Common myeloid progenitor, CD34-positive (primary cell): ENCODE measurements at regions not wholly inside any gene's neighbourhood (a gene's known extent, or its start where the extent isn't known, plus 50 kb on each side); places are given as distances from the start of the nearest gene placed in this dataset.

Experiments used
- CTCF ChIA-PET: fragments of 350-600 bp; sonication (Branson Sonifier 250); formaldehyde crosslinking; loops from one replicate; lab custom pipeline; 2021; ENCODE audit warnings: antibody characterized with exemption; lab: Charles Lee
- POLR2A ChIA-PET: fragments of 350-600 bp; sonication (Branson Sonifier 250); formaldehyde crosslinking; loops from one replicate; lab custom pipeline; 2021; ENCODE audit warnings: antibody characterized with exemption; lab: Charles Lee
- DNase-seq, 3 donors: peaks; one replicate each; pipeline versions ENCODE4 v3.0.0 to v3.0.0-alpha.2; 2013
- H3K27ac ChIP-seq, 2 experiments: 1 replicate in 1 of 2; 2 replicates in 1 of 2; pipeline ENCODE4 v1.7.0; 2013; ENCODE audit warnings: inconsistent platforms in 2 of 2, low read length in 2 of 2, mild to moderate bottlenecking in 2 of 2, low read depth in 1 of 2, moderate library complexity in 1 of 2; ENCODE audit not compliant: severe bottlenecking in 2 of 2, insufficient read depth in 1 of 2, poor library complexity in 1 of 2
- H3K27me3 ChIP-seq, 5 experiments: replicated peaks in 2 of 5; 1 replicate in 3 of 5; 2 replicates in 2 of 5; pipeline versions ENCODE4 v1.6.1 to v1.7.0; 2013; ENCODE audit warnings: low read length in 4 of 5, mild to moderate bottlenecking in 2 of 5, moderate library complexity in 2 of 5, inconsistent platforms in 1 of 5; ENCODE audit not compliant: insufficient read depth in 5 of 5, control insufficient read depth in 4 of 5
- H3K36me3 ChIP-seq, 4 experiments: 1 replicate in 2 of 4; 2 replicates in 2 of 4; pipeline versions ENCODE4 v1.6.1 to v1.7.0; 2013; ENCODE audit warnings: low read length in 3 of 4, control low read depth in 1 of 4, mild to moderate bottlenecking in 1 of 4; ENCODE audit not compliant: control insufficient read depth in 4 of 4, insufficient read depth in 4 of 4
- H3K4me1 ChIP-seq, 4 experiments: 1 replicate in 3 of 4; 2 replicates in 1 of 4; pipeline versions ENCODE4 v1.6.1 to v1.7.1; 2013; ENCODE audit warnings: low read length in 3 of 4, mild to moderate bottlenecking in 3 of 4, control low read depth in 1 of 4, inconsistent platforms in 1 of 4, moderate library complexity in 1 of 4; ENCODE audit not compliant: control insufficient read depth in 4 of 4, insufficient read depth in 4 of 4; ENCODE audit errors: control extremely low read depth in 1 of 4
- H3K4me3 ChIP-seq, 7 experiments: 1 replicate in 4 of 7; 2 replicates in 3 of 7; pipeline versions ENCODE4 v1.5.1 to v1.7.0; 2013; ENCODE audit warnings: mild to moderate bottlenecking in 7 of 7, low read length in 6 of 7, moderate library complexity in 6 of 7, inconsistent platforms in 2 of 7, low read depth in 2 of 7, control low read depth in 1 of 7; ENCODE audit not compliant: insufficient read depth in 4 of 7, control insufficient read depth in 1 of 7; ENCODE audit errors: extremely low read depth in 1 of 7
- H3K9me3 ChIP-seq, 5 experiments: 1 replicate in 4 of 5; 2 replicates in 1 of 5; pipeline versions ENCODE4 v1.6.1 to v1.7.1; 2013; ENCODE audit warnings: low read length in 4 of 5, mild to moderate bottlenecking in 2 of 5, inconsistent platforms in 1 of 5, low read depth in 1 of 5, moderate library complexity in 1 of 5; ENCODE audit not compliant: control insufficient read depth in 4 of 5, insufficient read depth in 2 of 5; ENCODE audit errors: control extremely low read depth in 1 of 5
- WGBS: methylation state at CpG from one replicate; pipeline ENCODE4 v1.1.5; 2013; ENCODE audit not compliant: insufficient coverage; 5-methylcytosine and 5-hydroxymethylcytosine counted together

DNA sequence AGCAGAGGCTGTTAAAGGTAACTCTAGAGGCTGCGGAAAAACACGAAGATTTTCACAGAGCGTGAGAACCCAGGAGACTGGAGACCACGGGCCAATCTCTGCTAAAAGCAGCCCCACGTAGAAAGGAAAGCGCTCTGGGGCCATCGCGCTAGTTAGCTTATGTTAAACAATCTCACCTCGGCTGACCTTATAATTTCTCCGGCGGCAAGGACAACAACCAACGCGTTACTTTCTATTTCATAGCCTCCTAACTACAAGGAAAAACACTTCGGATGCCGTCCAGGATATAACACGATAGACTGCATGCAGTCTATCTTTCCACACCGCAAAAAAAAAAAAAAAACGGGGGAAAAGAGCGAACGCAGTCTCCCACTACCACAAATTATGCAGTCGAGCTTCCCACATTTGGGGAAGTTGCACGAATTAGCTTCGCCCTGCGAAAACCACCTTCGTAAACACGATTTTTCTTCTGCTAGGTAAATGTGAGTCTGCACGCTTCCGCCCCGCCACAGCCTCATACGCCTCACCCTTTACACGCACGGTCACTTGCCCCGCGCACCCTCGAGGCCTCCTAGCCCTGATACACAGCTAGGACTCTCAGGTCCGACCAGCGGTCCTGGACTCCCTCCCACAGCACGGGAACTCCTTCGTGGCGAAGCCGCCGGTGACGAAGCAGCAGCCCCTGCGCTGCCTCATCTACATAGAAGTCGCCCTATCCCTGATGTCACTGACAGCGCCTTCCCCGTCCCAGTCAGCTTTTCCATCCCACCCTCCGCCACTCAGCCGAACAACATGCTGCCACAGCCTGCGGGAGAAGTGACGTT is 87.8 kb downstream of the PRKAB2 start:
- WGBS = 0% methylated on average over 45 of the region's 51 CpGs
- Histone ChIP-seq H3K27ac (peak overlapping the region; percentile 86 to 96), H3K36me3 (no peaks in the 10 kb centered on the region), H3K4me1 (peaks cover 0 to 36% (median 28%) of the 10 kb centered on the region in 4 experiments), H3K27me3 (peaks cover 0 to 67% (median 0%) of the 10 kb centered on the region in 5 experiments), H3K9me3 (peaks cover 0 to 3% (median 1%) of the 10 kb centered on the region in 5 experiments), H3K4me3 (peak overlapping the region; percentile 24 to 91 (median 68))
- peak; percentile 92 to 95 (median 93) for DNase-seq
- POLR2A ChIA-PET = interaction anchor here (0.6 to 1.6 kb wide), 8 partner anchors 37 to 1250 kb away, joined by 3 to 10 read pairs (median 4); partner anchors contain the start of gene FMO5
- CTCF ChIA-PET = interaction anchor here (0.6 to 0.7 kb wide), 2 partner anchors 9 to 1176 kb away, joined by 3 to 5 read pairs; no protein-coding TSS in a partner anchor

GRCh38 chr1:147083919-147084272 is 88.4 kb downstream of the PRKAB2 start:
- Histone ChIP-seq H3K36me3 (no peaks in the 10 kb centered on the region), H3K4me1 (peaks cover 0 to 42% (median 33%) of the 10 kb centered on the region in 4 experiments), H3K9me3 (peaks cover 0 to 7% (median 1%) of the 10 kb centered on the region in 5 experiments), H3K4me3 (peak overlapping the region in 6 of 7 experiments; percentile 25 to 91 (median 66)), H3K27me3 (peaks cover 0 to 73% (median 0%) of the 10 kb centered on the region in 5 experiments), H3K27ac (peak overlapping the region in 1 of 2 experiments; percentile 96)
- WGBS = 5% methylated on average over 8 of the region's 18 CpGs
- CTCF ChIA-PET = no interaction called here
- DNase-seq = no peak
- POLR2A ChIA-PET = interaction anchor here (0.6 to 1.6 kb wide), 5 partner anchors 40 to 141 kb away, joined by 3 to 10 read pairs (median 4); partner anchors contain the start of gene FMO5

GRCh38 chr1:147080671-147081394 is 91.4 kb downstream of the PRKAB2 start:
- H3K4me1 ChIP-seq = peaks cover 0 to 49% (median 38%) of the 10 kb centered on the region in 4 experiments
- H3K4me3 ChIP-seq = peak overlapping the region in 5 of 7 experiments; percentile 16 to 83 (median 32)
- 4% methylated on average over 19 of the region's 28 CpGs for WGBS
- H3K9me3 ChIP-seq = peaks cover 0 to 20% (median 5%) of the 10 kb centered on the region in 5 experiments
- H3K36me3 ChIP-seq = peaks cover 0 to 12% (median 0%) of the 10 kb centered on the region in 4 experiments
- ChIA-PET CTCF (interaction anchor here (0.8 to 1.0 kb wide), 2 partner anchors 20 to 39 kb away, joined by 3 read pairs; no protein-coding TSS in a partner anchor), POLR2A (interaction anchor here (0.6 kb wide), 1 partner anchor 71 kb away, joined by 5 read pairs; no protein-coding TSS in a partner anchor)
- DNase-seq = no peak
- no peak overlapping the region for H3K27ac ChIP-seq
- peaks cover 0 to 98% (median 0%) of the 10 kb centered on the region in 5 experiments for H3K27me3 ChIP-seq

DNA sequence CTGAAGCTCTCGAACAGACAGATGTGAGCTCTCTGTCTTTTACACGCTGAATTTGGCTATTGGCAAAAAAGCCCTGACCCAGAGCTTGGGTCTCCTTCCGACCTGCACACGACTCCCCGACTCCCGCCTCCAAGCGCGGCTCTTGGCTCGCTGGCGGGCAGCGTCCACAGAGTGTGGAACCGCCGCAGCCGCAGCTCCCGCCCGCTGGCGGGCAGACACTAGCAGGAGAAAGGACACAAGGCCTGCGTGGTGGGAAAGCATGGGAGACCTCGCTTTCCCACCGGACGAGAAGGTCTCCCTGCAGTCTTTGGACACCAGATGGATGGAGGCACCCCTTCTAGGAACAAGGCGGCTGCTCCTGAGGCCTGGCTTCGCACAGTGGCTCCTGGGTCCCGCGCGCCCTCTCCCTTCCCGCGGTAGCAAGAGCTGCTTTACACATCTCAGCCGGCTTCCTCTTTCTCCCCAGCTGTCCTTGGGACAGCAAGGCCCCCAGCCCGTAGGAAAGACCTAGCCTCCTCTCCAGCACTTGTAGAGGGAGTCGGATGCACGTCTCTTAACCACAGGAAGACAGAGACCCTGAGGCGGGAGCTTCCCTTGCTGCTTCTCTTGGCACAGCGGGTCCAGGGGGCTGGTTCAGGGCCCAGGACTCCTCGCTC is 92.1 kb downstream of the PRKAB2 start:
- H3K4me1 ChIP-seq = peaks cover 0 to 49% (median 36%) of the 10 kb centered on the region in 4 experiments
- POLR2A ChIA-PET = no interaction called here
- H3K9me3 ChIP-seq = peaks cover 0 to 20% (median 5%) of the 10 kb centered on the region in 5 experiments
- 1% methylated on average over 31 of the region's 35 CpGs for WGBS
- peak; percentile 43 to 76 (median 68) for DNase-seq
- peaks cover 0 to 98% (median 0%) of the 10 kb centered on the region in 5 experiments for H3K27me3 ChIP-seq
- peak overlapping the region in 6 of 7 experiments; percentile 15 to 83 (median 53) for H3K4me3 ChIP-seq
- CTCF ChIA-PET = interaction anchor here (0.6 to 0.8 kb wide), 2 partner anchors 38 to 503 kb away, joined by 3 read pairs; no protein-coding TSS in a partner anchor
- H3K27ac ChIP-seq = no peak overlapping the region
- peaks cover 0 to 12% (median 0%) of the 10 kb centered on the region in 4 experiments for H3K36me3 ChIP-seq

GRCh38 chr1:147079400-147080005 is 92.8 kb downstream of the PRKAB2 start:
- peaks cover 0 to 20% (median 5%) of the 10 kb centered on the region in 5 experiments for H3K9me3 ChIP-seq
- peak in 2 of 3 donors; percentile 33 to 45 for DNase-seq
- WGBS = 4% methylated on average over 39 of the region's 45 CpGs
- H3K4me3 ChIP-seq = peak overlapping the region in 6 of 7 experiments; percentile 15 to 83 (median 53)
- H3K27ac ChIP-seq = no peak overlapping the region
- CTCF ChIA-PET = interaction anchor here (0.6 kb wide), 1 partner anchor 504 kb away, joined by 3 read pairs; no protein-coding TSS in a partner anchor
- peaks cover 0 to 98% (median 0%) of the 10 kb centered on the region in 5 experiments for H3K27me3 ChIP-seq
- H3K36me3 ChIP-seq = peaks cover 0 to 12% (median 0%) of the 10 kb centered on the region in 4 experiments
- POLR2A ChIA-PET = no interaction called here
- H3K4me1 ChIP-seq = peaks cover 0 to 43% (median 30%) of the 10 kb centered on the region in 4 experiments
